Lung microvascular endothelial cell (primary cell): ENCODE measurements at regions not wholly inside any gene's neighbourhood (a gene's known extent, or its start where the extent isn't known, plus 50 kb on each side); places are given as distances from the start of the nearest gene placed in this dataset.
"Not testable (repeated sequence)": the region's sequence is repeated elsewhere in the genome, so short reads cannot be mapped to it uniquely, and the experiment has no call there.

Experiments used
- DNase-seq, 2 donors: peaks; one replicate each; pipeline versions ENCODE4 v3.0.0 to v3.0.0-alpha.2; 2010; ENCODE audit warnings: low read depth in 2 of 2

DNA sequence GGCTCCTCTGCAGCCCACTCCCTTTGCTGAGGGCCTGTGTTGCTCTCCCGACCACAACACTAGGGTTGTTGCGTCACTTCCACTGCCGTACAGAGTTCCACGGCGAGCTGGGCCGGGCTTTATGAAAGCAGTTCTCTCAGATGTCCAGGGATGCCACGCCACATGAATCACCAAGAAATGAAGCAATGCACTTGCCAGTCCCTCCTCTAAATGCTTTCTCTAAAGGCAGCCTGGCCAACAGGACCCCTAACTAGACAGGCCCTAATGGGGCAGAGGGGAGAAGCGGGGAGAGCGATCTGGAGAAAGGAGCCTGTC is 188.7 kb downstream of the CTTN start:
- no peak for DNase-seq

DNA sequence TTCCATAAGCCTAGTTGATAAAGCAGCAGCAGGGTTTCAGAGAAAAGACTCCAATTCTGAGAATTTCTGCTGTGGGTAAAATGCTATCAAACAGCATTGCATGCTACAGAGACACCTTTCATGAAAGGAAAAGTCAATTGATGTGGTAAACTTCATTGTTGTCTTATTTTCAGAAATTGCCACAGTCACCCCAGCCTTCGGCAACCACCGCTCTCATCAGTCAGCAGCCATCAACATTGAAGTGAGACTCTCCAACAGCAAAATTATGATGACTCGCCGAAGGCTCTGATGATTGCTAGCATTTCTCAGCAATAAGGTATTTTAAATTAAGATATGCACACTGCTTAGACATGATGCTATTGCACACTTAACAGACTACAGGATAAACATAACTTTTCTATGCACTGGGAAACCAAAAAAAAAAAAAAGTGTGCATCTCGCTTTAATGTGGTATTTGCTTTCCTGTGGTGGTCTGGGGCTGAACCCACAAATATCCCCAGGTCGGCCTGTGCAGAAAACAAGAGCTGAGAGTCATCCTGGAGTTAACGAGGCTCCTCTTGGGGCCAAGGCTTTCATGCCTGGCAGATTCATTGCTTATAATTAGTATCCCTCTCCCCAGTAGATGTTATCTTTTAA is 192.1 kb downstream of the CTTN start:
- no peak for DNase-seq

DNA sequence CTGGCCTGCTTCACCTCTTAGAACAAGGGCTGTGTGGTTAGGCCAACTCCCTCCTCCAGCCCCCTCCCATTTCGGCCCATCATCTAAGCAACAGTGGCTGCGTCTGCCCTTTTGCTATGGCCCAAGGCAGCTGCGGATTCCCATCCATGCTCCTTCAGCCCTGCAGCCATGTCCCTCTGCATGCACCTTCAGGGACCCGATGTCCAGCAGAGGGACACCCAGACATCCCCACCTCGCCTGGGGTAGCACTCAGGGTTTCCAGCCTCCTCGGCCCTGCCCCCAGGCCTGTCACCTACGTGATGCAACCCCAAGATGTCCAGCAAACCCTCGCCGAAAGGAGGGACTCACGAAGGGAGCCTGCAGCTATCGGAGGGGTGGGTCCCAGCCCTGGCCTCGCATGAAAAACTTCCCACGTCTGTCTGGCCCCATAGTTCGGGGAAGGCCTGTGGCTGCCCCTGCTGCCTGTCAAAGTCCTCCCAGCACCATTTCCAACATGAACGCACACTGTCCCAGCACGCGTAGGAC is 194.4 kb downstream of the CTTN start:
- no peak for DNase-seq

GRCh38 chr11:70593446-70593983 is 195.2 kb downstream of the CTTN start:
- DNase-seq: no peak

GRCh38 chr11:70594031-70594430 is 195.7 kb downstream of the CTTN start:
- DNase-seq: no peak

DNA sequence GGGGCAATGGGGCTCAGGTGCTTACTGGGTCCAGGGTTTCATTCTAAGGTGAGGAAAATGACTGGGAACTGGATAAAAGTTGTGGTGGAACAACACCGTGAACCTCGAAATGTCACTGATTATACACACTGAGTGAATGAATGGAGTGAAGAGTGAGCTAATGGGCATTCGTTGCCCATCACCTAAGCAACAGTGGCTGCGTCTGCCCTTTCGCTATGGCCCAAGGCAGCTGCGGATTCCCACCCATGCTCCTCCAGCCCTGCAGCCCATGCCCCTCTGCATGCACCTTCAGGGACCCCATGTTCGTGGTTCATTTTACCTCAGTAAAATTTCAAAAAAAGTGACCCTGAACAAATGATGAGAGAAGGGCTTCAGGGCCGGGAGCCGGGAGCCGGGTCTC is 196.3 kb downstream of the CTTN start:
- DNase-seq: no peak

- DNase-seq: no peak
These were observed 196.7 kb downstream of the CTTN start for GRCh38 chr11:70595016-70595415.

GRCh38 chr11:70595452-70595851 is 197.1 kb downstream of the CTTN start:
- no peak for DNase-seq

DNA sequence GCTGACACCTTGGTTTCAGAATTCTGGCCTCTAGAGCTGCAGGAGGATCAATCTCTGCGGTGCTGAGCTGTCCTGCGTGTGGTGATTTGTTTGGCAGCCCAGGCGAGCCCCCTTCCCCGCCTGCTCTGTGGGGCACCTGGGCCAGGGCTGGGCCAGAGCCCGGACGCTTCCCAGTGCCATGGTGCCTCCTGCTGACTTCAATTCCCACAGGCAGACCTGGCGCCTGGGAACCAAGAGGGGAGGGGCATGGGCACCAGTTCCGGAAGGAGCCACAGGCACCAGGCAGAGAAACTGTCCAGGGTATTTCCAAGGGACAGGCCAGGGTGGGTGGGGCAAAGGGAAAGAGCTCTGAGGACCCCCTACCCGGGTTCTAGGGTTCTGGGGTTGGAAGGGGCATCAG is 197.8 kb downstream of the CTTN start:
- DNase-seq: no peak

GRCh38 chr11:70597006-70597555 is 198.8 kb downstream of the CTTN start:
- no peak for DNase-seq

DNA sequence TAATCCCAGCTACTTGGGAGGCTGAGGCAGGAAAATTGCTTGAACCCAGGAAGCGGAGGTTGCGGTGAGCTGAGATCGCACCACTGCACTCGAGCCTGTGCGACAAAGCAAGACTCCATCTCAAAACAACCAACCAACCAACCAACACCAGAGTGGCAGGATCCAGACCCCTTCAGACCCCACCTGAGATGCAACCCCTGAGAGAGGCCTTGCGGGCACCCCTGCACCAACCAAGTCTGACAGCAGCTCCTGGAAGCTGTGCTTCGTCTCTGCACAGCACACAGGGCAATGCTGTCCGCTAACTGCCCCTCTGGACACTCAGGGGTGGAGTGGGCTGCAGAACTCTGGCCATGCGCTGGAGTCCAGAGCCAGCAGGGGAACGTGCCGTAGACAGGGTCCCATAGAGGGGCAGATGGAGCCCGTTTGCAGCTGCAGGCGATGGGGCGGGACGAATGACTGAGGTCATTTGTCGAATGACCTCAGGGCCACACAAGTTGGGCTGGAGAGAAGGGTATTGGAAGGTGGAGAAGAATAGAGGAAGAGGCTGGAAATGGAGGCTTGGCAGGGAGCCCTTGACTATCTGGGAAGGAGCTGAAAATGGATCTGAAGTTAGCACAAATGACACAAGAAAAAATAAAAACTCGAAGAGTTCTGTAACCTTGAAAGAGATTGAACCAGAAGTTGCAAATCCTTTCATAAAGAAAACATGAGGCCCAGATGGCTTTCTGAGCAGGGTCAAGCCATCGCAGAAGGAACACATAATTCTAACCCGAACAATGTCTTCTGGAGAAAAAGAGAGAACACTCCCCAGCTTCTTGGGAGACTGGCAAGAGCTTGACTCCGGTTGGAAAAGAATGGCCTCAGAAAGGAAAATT is 199.7 kb downstream of the CTTN start:
- no peak for DNase-seq

DNA sequence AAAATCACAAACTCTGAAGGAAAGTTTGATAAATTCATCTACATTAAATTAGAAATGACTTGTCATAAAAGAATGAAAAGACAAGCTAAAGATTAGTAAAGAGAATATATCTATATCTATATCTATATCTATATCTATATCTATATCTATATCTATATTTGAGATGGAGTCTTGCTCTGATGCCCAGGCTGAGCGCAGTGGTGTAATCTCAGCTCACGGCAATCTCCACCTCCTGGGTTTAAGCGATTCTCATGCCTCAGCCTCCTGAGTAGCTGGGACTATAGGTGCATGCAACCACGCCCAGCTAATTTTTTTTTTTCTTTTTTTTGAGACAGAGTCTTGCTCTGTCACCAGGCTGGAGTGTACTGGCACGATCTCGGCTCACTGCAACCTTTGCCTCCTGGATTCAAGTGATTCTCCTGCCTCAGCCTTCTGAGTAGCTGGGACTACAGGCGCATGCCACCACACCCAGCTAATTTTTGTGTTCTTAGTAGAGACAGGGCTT is 202.6 kb downstream of the CTTN start:
- DNase-seq: not testable (repeated sequence)

DNA sequence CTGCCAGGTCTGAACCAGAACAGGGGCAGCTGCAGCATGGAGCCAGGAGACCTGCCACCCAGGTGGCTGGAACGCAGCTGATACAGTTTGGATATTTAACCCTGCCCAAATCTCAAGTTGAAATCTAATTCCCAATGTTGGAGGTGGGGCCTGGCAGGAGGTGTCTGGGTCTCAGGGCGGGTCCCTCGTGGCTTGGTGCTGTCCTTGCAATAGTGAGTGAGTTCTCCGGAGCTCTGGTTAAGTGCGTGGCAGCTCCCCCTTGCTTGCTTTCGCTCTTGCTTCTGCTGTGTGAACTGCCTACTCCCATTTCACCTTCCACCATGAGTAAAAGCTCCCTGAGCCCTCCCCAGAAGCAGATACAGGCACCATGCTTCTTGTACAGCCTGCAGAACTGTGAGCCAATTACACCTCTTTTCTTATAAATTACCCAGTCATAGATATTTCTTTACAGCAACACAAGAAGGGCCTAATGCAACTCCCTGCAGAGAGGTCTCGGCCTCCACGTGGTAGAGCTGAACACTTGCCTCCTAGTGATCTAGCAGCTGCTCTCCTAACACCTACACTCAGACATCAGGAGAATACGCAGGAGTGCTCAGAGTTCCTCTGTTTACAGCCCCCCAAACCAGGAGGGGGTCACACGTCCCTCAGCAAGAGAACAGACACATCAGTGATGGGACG is 203.7 kb downstream of the CTTN start:
- DNase-seq: no peak

DNA sequence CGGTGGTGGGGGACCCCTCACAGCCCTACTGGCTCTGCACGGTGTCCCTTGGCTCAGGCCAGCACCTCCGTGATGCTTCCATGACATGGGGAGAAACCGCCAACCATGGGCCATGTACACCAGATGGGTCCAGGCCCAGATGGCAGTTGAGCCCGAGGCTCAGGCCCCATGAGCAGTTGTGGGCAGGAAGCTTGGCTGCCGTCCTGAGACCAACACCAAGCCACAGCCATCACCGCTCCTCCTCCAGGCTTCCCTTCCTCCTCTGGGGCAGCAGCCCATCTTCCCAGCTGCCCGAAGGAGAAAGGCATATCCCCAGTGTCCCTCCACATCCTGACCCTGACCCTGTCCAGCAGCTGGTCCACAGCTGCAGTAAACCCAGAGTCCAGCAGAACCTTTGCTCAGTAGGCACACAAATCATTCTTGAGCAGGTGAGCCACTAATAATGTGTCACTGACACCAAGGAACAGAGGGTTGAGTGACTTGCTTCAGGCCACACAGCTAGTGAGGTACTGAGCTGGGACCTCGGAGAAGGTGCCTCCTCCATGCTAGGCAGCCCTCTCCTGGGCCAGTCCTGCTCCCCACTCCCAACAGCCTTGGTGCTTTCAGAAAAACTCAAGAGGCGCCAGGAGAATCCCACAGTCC is 204.9 kb downstream of the CTTN start:
- DNase-seq: no peak

DNA sequence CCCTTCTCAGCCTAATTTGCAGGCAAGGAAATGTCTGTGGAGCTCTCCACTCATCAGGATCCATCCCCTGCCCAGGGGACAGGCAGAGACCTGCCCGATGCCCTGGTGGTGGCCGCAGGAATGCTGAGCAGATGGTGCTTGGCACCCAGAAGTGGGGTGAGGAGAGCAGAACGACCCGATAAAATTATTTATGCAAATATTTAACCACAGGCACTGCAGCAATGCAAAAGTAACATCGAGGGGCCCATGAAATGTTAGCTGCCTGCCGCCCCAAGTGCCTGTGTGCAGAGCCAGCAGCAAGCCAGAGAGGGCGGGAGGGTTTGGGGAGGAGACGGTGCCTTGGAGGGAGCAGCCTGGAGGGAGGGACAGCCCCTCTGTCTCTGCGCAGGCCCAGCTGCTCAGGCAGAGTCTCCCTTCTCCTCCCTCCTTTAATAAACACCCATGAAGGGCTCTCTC is 205.5 kb downstream of the CTTN start:
- no peak for DNase-seq

- no peak for DNase-seq
These were observed 205.9 kb downstream of the CTTN start for GRCh38 chr11:70604221-70604620.

- DNase-seq: no peak
These were observed 206.5 kb downstream of the CTTN start for GRCh38 chr11:70604630-70605467.

DNA sequence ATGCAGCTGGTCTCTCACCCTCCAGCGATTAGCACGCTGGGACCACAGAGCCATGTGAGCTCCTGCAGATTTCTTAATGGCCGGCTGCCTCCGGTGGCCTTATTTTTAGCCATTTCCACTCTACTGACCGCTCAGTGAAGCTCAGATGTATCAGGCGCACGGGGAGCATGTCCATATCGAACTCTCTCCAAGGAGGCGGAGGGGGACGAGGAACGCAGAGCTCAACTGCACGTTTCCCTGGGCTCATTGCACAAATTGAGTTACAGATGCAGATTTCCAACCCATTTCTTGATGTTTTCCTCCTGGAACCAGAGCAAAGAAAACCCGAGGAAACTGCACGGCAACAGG is 207.1 kb downstream of the CTTN start:
- no peak for DNase-seq

DNA sequence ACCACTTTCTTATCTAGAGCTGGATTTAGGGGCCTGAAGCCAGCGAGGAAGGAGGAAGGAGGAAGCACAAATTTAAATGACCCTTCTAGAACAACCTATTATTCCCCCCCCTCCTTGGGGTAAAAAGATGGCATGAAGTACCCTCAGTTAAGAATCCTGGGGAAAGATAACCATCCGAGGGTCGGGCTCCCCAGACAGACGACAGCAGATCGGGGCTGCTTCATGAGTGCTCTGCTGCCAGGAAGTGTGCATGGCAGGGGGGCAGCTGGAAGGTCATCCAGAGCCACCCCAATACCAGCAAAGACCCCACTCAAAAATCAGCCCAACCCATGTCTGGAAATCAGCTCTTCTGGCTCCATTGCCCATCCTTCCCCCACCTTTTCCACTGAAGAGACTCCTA is 207.5 kb downstream of the CTTN start:
- DNase-seq: no peak

- no peak for DNase-seq
These were observed 208.1 kb downstream of the CTTN start for GRCh38 chr11:70606248-70606950.
